ENCODE measurements at regions not wholly inside any gene's neighbourhood (a gene's known extent, or its start where the extent isn't known, plus 50 kb on each side); places are given as distances from the start of the nearest gene placed in this dataset.

DNA sequence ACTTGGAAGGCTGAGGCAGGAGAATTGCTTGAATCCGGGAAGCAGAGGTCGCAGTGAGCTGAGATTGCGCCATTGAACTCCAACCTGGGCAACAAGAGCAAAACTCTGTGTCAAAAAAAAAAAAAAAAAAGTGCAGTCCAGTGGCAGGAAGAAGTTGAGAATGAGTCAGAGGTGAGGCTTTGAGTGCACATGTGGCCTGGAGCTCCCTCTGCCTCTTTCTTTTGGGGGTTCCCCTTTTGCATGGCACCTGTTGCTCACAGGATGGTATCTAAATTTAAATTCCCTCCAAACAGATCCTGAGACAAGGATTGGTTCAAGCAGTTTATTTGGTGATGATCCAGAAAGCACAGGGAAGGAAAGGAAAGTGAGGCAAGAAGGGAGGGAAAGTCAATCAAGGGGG lies 151.4 kb upstream of the STX18 start:
- no peak for DNase-seq (ENCODE audit: low spot score)

DNA sequence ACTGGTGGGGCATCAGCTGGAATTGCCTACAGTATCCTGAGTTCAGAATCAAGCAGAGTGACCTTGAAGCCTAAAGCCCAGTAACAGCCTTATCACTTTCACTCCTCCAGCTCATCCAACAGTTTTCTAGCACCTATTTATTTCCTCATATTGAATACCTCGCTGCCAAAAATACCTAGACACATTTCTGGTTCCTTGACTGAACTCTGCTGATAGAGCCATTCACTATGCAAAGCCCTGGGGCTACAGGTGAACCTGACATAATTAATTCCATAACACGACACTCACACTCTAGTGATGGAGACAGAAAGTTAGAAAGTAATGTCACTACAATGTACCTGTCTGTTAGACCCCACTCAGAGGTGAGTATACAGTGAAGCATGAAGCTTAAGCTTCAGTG lies 149.0 kb upstream of the STX18 start:
- DNase-seq (ENCODE audit: low spot score), result no peak

DNA sequence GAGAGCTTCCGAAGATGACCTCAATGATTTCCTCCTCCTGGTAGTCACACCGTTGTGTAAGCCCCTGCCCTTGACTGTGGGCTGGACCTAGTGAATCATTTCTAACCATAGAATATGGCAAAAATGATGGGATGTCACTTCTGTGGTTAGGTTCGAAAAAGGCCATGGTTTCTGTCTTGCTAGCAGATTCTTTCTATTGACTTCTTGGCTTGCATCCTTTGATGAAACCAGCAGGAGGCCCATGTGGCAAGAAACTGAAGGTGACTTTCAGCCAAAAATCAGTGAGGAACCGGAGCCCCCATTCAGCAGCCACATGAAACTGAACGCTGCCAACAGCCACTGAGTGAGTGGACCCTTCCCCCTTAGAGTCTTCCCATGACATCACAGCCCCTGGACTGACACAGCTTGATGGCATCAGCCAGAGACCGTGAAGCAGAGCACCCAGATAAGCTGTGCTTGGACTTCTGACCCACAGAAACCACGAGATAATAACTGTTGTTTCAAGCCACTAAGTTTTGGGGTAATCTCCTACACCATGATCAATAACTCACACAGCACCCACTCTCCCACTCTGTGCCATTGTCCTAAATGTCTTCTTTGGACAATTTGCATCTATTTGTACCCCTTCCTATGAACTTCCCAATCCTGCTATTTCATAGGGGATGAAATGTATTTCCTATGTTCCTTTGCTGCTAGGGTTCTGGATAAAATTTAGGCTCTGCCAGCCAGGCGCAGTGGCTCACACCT lies 148.0 kb upstream of the STX18 start:
- no peak for DNase-seq (ENCODE audit: low spot score)

DNA sequence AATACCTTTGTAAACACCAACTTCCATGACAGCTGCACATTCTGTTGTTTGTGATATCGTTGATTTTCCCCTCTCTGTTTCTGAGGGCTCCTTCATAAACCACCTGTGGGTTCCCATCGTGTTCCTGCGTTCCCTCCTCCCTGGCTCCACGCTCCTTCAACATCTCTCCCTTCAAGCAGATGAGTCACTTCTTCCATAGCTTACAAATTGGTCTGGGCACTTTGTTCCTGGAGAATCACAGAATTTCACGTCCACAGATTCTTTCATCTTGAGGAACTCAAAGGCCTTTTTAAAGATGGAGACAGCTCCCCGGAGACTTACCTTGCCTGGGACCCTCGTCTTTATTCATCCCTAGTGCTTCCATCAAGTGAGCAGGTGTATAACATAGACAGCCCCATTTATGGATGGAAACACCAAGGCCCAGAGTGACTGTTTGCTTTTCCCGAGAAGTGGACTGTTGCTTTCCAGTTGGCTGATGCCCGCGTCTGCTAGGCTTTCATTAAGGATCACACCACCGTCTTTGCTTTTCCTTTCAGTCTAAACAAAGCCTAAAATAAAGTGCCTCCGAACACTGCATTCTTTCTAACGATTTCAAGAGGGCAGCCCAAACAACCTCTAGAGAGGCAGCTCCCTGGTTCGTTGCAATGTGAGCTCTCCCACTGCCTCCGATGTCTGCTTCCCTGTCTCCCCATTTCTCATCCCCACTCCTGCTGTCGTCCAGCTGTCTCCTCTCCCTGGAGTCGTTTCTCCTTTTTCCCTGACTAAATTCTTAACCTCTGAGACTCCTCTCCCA lies 146.3 kb upstream of the STX18 start:
- DNase-seq (ENCODE audit: low spot score), result no peak

DNA sequence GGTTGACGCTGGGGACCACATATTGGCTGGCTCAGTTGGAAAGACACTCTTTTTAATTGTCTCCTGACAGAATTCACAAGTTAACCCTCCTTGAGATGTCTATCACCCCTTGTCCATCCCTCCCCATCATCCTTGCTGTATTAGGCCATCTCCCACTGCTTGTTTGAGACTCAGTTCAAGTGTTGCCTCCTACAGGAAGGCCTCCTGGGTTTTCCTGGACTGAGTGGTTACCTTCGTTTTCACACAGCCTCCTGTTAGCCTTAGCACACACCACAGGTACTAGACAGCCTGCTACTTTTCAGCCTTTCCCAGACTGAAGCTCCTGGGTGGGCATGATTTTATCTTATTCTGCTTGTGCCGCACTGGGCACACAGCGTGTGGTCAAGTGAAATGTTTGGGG lies 145.3 kb upstream of the STX18 start:
- DNase-seq (ENCODE audit: low spot score), result no peak

DNA sequence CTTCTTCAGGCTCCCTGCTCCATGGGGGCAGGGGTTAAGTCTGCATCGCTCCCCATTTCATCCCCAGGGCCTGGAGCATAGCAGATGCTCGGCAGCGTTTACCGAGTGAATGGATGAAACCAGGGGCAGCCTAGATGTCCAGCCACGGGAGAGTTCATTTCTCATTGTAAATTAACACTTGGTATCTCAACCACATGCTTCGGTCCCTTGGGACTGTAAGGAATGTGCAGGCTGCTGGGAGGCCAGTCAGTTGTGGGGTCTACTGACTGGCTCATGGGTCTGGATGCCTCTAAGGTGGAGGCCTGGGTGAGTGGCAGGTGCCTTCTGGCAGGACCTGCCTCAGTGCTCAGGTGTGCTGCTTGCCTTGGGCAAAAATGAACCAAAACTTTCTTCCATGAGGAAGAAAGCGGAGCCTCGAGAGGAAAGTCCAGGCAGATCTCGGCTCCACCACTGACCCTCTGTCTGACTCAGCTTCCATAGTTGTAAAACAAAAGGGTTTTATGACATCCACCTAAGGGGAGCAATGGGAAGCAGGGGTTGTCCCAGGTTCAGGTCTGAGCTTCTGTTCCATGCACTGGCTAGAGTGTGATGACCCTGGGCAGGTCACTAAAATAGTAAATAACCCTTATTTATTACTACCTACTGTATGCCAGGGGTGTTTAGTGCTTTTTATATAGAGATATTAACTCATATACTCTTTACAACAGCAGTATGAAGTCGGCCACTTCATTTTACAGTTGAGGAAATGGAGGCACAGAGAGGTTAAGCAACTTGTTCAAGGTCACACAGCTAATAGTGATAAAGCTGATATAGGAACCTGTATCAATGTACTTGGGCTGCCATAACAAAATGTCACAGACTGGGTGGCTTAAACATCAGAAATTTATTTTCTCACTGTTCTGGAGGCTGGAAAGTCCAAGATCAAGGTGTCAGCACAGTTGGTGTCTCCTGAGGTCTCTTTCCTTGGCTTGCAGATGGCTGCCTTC lies 144.3 kb upstream of the STX18 start:
- no peak for DNase-seq (ENCODE audit: low spot score)

DNA sequence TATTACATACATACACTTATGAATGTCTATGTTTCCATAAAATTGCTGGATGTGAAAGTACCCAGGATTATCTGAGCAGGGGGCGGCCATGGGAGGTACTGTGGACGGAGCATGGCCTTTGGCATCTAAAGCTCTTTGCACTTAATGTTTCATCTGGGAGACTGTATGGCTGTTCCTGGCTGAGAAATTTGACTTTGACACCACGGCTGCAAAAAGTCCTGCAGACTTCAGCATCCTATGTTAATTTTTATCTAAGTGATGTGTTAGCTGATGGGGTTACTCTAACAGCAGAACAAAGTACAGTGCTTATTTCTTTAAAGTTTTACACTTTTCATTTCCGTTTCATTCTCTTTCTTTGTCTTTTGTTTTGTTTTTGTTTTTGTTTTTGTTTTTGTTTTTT lies 139.8 kb upstream of the STX18 start:
- DNase-seq (ENCODE audit: low spot score), result no peak

DNA sequence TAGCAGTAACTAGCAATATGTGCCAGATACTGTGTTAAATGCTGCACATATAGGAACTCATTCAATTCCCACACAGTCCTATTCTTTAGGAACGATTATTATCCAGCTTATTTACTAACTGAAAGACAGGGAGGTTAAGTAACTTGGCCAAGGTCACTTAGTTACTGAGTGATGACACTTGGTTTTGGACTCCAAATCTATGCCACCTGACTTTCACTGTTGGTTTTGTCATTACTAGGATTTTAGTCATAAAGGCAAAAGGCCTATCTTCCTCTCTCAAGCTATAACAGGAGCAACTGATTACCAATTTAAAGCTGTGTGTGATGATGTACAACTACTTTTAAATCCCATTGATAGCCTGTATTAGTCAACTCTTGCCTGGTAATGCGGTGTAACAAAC lies 138.9 kb upstream of the STX18 start:
- no peak for DNase-seq (ENCODE audit: low spot score)

DNA sequence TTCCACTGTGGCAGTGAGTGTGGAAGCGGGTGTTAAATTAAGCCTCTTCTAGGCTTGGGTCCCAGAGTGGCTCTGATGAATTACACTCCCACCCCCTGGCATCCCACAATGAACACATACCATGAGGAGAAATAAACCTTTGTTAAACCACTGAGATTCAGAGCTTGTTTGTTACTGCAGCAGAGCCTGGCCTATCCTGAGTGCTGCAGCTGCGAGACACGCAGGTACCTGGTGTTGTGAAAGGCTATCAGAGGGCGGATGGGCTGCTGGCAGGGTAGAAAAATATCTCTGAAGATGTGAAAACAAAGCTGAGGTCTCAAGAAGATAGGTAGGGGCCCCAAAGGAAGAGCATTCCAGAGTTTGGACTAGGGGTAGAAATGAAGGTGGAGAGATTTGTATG lies 138.4 kb upstream of the STX18 start:
- DNase-seq (ENCODE audit: low spot score), result no peak

DNA sequence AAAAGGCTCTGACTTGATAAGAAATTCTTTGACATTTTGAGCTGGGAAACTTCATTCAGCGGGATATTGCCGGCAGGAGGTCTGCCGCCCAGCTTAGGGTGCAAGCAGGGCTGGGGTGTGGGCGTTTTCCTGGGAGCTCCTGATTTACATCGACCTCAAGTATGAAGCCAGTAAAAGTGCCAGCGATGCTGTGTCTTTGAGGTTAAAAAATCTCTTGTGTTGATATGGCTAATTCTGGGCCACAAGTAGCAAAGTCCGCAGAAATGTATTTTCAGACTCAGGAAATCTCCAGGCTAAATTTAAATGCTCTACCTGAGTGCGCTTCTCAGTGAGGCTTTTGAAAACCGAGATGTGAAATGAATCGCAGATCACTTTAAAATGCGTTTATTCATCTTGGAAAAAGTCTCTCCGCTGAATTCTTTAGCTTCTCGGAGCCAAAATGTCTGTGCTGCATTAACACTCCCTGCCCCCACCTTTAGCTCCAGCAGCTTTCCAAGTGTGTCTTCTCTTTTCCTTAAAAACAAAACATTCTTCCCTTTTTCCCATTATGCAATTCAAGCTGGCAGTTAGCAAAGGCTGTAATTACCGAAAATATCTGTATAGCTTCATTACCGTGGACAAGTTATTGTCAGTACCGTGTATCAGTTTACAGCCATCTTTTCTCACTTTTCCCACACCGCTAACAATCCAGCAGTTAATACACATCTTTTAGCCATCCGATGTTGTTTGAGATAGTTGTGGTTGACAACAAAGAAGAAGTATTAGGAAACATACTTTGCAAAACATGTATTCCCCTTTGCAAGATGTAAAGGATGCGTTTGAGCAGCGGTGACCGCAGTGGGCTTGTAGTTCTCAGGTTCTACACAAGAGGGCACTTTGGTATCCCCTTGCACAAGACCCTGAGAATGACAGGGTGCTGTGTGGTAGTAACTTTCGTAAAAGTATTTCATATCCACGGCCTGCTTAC lies 136.0 kb upstream of the STX18 start:
- DNase-seq (ENCODE audit: low spot score), result no peak

DNA sequence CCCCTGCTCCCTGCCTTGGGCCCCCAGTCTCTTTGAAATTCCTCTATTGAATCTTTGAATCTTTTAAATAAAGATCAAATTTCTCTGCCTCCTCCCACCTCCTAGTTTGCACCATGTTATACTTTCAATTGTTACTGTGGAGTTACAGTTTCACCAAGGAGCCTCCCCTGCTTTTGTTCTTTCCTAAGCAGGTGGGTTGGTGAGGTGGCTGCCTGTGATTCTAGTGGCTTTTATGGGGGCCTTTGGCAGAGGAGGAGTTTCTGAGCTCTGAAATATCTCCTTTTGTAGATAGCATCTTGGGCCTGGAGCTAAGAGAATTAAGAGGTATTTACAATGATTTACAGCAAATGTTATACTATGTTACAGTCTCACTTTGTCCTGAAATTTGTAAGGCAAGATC lies 133.8 kb upstream of the STX18 start:
- no peak for DNase-seq (ENCODE audit: low spot score)

DNA sequence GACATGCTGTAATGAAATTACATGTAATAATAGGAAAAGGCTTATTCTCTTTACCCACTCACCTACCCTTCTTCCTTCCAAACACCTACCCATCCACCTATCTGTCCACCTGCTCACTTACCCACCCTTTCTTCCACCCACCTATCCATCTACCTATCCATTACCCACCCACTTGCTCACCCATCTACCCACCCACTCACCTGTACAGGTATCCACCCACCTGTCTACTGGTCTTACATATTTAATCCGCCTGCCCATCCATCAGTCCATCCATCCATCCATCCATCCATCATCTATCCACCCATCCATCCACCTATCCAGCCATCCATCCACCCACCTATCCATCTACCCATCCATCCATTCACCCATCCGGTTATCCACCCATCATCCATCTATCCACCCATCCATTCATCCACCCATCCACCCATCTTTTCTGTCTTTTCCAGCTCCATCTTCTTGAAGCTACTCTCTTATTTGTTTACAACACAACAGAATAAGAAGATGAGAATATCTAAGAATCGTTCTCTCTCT lies 133.3 kb upstream of the STX18 start:
- no peak for DNase-seq (ENCODE audit: low spot score)

DNA sequence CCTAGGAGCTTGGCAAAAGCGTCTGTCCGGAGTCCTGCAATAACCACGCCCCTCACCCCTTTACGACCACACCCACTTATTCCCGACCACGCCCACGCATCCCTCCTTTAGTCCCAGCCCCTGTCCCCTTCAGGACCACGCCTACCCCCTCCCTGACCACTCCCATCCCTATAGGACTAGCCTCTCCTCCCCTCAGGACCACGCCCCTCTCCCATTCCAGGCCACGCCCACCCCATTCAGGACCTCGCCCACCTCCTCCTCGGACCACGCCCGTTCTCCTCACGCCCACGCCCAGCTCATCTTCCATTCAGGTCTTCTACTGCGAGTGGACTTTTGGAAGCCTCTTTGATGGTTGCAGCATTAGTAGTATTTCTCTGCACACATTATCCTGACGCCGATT lies 131.2 kb upstream of the STX18 start:
- DNase-seq (ENCODE audit: low spot score), result no peak

DNA sequence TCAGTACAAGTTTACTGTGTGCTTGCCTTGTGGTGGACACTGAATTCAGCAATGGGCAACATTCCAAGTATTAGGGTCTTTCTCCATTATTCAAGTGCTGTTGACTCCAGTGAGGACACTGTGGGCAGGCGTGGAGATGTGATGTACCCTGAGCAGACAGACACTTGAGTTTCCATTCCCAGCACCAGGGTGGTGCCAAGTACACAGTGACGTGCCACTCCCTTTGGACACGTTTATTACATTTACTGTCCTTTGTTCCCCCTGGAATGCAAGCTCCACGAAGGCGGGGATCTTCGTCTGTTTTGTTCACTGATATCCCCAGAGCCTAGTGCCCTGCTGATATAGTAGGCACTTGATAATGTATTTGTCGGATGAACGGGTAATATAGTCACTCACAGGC lies 130.6 kb upstream of the STX18 start:
- DNase-seq (ENCODE audit: low spot score), result no peak

DNA sequence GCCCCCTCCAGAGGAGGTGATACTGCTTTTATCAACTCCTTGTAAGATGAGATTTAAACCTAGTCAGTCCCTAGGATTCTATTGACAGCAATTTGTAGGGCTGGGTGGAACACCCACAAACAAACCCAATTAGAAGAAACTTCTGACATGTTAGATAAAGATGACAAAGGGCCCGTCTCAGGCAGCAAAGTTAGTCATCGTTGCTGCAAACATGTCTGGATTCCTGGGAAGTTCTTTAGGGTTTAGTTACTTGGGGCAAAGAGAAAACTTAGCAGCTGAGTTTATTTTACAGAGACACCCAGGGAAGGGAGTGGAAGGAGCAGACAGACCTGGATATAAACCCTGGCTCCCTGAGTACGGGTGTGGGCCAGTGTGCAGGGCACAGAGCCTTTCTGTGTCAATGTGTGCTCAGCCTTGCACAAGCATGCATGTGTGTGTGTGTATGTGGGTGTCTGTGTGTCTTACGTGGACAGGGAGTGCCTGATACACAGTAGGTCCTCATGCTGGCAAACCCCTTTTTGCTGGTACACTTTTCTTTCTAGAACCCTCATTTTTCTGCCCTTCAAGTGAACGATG lies 130.0 kb upstream of the STX18 start:
- DNase-seq (ENCODE audit: low spot score), result no peak

DNA sequence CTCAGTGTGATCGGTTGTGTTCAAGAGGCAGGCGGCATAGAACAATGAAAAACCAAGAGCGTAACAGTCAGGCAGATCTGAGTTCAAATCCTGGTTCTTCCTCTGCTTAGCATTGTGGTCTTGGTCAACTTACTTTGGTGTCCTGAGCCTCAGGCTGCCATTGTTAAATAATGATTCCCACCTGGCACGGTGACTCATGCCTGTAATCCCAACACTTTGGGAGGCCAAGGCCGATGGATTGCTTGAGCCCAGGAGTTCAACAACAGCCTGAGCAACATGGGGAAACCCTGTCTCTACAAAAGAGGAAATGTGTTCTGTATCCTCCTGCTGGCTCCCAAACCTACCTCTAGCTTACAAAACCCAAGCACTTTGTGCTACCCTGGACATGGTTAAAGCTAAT lies 129.0 kb upstream of the STX18 start:
- DNase-seq (ENCODE audit: low spot score), result no peak

DNA sequence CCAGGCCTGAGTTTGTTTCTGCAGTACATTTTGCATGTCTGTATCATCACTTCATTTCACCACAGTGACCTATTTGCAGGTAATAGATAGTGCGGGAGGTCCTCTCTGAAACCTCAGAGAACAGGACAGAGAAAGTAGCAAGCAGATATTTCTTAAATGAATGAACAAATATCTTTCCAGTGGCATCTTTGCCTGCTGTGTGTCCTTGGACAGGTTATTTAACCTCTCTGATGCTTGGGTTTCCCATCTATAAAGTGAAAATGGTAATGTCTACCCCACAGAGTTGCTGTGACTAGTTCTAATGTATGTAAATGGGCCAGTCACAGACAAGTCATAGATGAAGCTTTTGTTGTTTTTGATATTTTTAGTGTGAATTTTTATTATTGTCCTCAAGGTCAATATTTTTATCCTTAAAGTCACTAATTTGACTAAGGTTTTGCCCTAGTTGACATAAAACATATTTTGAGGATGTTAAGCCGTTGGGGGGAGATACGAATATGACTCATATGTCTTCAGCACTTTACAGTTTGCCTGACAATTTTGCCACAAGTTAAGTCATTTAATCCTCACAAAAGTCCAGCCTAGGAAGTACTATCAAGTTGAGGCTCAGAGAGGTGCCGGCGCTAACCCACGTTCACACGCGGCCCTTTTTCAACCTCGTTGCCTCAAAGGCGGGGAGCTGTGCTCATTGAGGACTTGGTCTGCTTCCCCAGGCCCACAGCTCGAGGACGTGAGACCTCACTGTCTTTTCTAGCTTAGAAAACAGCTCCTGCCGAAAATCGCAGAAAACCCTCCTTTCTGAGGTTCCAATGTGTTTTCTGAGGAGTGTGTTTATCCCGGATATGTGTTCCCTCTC lies 126.7 kb upstream of the STX18 start:
- no peak for DNase-seq (ENCODE audit: low spot score)

DNA sequence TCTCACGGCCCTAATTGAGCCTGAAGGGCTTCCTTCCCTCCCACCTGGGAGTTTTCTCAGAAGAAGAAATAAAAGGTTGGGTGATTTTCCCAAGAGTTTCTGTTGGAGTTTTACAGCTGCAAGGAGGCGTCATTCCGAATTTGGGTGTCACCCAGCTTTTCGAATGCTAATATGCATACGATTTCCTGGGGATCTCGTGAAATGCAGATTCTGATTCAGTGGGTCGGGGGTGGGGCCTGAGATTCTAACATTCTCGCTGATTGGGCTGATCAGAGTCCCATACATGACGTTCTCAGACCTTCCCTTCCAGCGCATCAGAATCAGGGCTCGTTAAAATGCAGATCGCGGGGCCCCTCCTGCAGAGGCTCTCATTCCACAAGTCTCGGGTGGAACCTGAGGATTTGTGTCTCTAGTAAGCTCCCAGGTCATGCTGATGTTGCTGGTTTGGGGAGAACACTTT lies 125.8 kb upstream of the STX18 start:
- DNase-seq (ENCODE audit: low spot score), result no peak
